Fibroblast of mammary gland (primary cell): ENCODE measurements at regions not wholly inside any gene's neighbourhood (a gene's known extent, or its start where the extent isn't known, plus 50 kb on each side); places are given as distances from the start of the nearest gene placed in this dataset.

ENCODE experiments used
- DNase-seq: peaks from one replicate; pipeline ENCODE4 v3.0.0-alpha.2; 2010; ENCODE audit warnings: low read depth
- H3K4me3 ChIP-seq: 2 replicates; pipeline ENCODE4 v1.5.1; 2011; ENCODE audit warnings: low read depth, mild to moderate bottlenecking, low read length, moderate library complexity; ENCODE audit not compliant: control insufficient read depth
- TF ChIP-seq, protein P1 (sequence below): conservative IDR thresholded peaks from 2 replicates; pipeline ENCODE4 v1.5.1; 2011; ENCODE audit warnings: low read depth, low read length, inconsistent platforms; ENCODE audit not compliant: control insufficient read depth, insufficient read depth

DNA sequence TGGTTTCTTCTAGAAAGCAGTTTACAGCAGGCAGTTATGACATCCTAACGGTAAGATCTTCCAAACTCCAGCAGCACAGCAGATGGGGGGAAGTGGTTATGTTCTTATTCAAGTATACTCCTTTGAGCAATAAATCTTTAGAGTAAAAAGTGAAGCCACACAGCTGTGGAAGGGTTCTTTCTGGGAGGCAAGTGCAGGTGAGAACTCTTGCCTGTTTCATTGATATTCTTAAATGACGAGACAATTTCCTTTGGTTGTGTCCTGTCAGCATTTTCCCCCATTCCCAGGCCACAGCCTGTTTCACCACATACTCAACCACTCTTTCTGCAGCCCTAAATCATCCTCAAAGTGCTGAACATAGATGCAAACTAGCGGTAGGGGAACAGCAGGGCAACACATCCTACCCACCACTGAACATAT is 207.3 kb upstream of the MTNR1B start:
- TF ChIP-seq, protein P1, sequence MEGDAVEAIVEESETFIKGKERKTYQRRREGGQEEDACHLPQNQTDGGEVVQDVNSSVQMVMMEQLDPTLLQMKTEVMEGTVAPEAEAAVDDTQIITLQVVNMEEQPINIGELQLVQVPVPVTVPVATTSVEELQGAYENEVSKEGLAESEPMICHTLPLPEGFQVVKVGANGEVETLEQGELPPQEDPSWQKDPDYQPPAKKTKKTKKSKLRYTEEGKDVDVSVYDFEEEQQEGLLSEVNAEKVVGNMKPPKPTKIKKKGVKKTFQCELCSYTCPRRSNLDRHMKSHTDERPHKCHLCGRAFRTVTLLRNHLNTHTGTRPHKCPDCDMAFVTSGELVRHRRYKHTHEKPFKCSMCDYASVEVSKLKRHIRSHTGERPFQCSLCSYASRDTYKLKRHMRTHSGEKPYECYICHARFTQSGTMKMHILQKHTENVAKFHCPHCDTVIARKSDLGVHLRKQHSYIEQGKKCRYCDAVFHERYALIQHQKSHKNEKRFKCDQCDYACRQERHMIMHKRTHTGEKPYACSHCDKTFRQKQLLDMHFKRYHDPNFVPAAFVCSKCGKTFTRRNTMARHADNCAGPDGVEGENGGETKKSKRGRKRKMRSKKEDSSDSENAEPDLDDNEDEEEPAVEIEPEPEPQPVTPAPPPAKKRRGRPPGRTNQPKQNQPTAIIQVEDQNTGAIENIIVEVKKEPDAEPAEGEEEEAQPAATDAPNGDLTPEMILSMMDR = no peak
- no peak overlapping the region for H3K4me3 ChIP-seq
- DNase-seq = no peak

DNA sequence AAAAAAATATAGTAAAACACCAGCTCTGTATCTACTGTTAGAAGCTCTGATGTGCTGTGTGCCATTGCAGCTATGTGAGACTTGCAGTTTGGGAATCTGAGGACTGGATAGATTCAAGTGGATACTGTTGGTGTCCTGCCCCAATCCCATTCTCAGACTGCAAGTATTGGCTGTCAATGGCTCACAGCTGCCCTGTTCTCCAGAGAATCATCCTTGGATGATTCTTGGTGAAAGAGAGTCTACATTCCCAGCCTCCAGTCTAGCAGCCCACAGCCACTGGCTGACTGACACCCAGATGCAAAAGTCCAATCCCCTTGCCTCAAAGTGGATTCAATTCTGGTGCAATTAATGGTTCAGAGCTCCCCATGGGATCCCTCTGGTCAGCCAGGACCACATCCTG is 206.1 kb upstream of the MTNR1B start:
- no peak overlapping the region for H3K4me3 ChIP-seq
- TF ChIP-seq, protein P1 = no peak
- no peak for DNase-seq

DNA sequence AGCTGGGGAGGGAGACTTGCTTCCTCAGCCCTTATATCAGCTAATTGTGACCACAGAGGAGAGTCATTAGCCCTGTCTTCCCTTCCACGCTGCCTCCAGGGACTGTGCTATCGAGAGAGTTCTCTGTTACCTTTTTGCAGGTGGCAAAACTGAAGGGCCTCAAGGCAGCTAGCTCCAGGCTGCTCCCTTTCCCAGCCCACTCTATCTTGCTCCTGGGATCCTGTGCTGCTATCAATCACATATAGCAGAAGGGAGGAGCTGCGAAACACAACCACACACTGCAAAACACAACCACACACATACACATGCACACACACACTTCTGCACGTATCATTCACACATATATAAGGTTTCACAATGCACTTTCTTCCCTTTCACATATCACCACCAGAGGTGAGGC is 205.3 kb upstream of the MTNR1B start:
- TF ChIP-seq, protein P1 = no peak
- DNase-seq = no peak
- H3K4me3 ChIP-seq = no peak overlapping the region

DNA sequence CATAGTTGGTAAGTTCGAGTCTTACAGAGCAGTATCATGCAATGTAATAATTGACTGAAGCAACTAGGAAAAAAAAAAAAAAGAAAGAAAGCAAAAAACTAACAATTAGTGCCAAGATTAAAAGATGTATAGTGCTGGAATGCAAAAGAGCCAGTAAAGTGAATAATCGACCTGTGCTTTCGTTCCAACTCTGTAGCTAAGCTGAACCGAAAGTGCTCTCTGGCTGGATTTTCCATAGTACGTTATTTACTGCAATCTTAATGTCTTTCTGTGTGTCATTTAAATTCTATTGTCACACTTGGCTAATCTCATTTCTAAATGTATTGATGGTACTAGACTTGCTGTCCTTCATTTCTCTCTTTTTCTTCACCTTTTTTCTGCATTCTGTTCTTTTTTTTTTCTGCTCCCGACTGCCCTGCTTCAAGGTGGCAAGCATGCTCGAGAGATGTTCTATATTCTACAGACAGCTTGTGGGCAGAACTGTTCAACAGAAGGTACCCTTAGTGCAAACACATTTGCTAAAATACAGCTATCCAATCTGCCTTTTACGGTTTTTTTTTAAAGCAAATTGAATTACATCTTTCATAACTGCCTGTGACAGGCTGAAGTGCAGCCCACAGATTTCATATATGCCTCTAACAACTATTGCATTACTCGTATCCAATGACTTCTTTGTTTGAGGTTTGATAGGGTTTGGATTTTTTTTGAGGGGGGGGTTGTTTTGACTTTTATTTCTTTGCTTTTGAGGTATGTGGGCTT is 204.2 kb upstream of the MTNR1B start:
- no peak overlapping the region for H3K4me3 ChIP-seq
- TF ChIP-seq, protein P1 = no peak
- no peak for DNase-seq

DNA sequence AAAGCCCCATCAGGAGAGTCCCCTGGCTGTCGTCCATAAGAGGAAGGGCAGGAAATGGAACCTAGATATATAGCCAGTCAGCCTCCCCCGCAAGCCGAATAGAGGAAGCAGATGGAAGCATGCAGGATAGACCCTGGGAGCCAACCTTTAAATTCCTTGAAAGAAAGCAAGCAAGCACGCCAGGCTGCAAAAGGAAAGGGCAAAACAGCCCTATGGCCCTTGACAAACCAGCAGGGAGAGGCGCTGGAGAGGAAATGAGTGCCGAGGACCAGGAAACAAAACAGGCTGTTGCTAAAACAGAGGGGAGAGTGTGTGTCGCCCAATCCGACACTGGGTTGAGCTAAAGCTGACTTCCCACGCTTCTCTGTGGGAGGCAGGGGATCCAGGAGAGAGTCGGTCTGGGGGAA is 203.5 kb upstream of the MTNR1B start:
- TF ChIP-seq, protein P1 = no peak
- DNase-seq = peak; percentile 11
- H3K4me3 ChIP-seq = no peak overlapping the region

DNA sequence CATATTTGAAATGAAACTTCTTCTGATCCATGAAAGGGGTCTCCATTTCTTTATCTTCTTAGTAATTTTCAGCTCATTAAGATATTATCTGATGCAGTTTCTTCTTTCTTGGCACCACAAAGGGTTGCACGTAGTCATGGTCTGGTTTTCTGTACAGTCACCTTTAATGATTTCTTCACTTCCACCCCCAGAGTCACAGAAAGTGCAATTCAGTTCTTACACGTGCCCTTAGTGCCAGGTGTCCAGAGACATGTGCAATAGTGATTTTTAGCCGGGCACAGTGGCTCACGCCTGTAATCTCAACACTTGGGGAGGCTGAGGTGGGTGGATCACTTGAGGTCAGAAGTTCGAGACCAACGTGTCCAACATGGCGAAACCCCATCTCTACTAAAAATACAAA is 202.8 kb upstream of the MTNR1B start:
- peak; percentile 10 for DNase-seq
- TF ChIP-seq, protein P1 = no peak
- no peak overlapping the region for H3K4me3 ChIP-seq
